A549 (cell line): ENCODE measurements at regions not wholly inside any gene's neighbourhood (a gene's known extent, or its start where the extent isn't known, plus 50 kb on each side); places are given as distances from the start of the nearest gene placed in this dataset.

ENCODE experiments used
- ATAC-seq, 2 experiments: fragments of 200-7000 bp in 1 of 2; fragments of >200 bp in 1 of 2; cut with Nextera tagmentation in 1 of 2; cut with Tn5 transposase in 1 of 2; 3 replicates each; pipeline versions ENCODE4 v1.8.0 to v1.9.1; 2018 to 2020; ENCODE audit warnings: mild to moderate bottlenecking in 1 of 2, moderate library complexity in 1 of 2
- CTCF ChIA-PET: fragments of 300-600 bp; sonication (Branson Sonifier 250); formaldehyde crosslinking; extraction: SDS; loops from one replicate; lab custom pipeline; 2021; ENCODE audit warnings: antibody characterized with exemption, inconsistent platforms; lab: Yijun Ruan, JAX
- POLR2A ChIA-PET: fragments of 350-600 bp; formaldehyde crosslinking; extraction: SDS; loops from one replicate; lab custom pipeline; 2021; ENCODE audit warnings: antibody characterized with exemption, inconsistent platforms; lab: Yijun Ruan, JAX
- DNase-seq, 2 experiments: peaks; one replicate each; pipeline versions ENCODE4 v3.0.0 to v3.0.0-alpha.2; 2011 to 2016; ENCODE audit warnings: low read depth in 1 of 2, low spot score in 1 of 2
- FAIRE-seq: peaks from 2 replicates; lab custom pipeline; 2011; peaks lifted over from hg19 to GRCh38; lab: Jason Lieb, UNC
- H3K27ac ChIP-seq, 2 experiments: fragments of >200 bp; sonication (Bioruptor Twin); formaldehyde crosslinking; 3 replicates each; pipeline ENCODE4 v1.5.1; 2016 to 2017
- H3K4me1 ChIP-seq: fragments of >200 bp; sonication (Bioruptor Twin); formaldehyde crosslinking; 3 replicates; pipeline ENCODE4 v1.6.1; 2016
- H3K4me2 ChIP-seq: fragments of >200 bp; sonication (Bioruptor Twin); formaldehyde crosslinking; 3 replicates; pipeline ENCODE4 v1.6.1; 2016
- H3K4me3 ChIP-seq: fragments of >200 bp; sonication (Bioruptor Twin); formaldehyde crosslinking; 3 replicates; pipeline ENCODE4 v1.5.1; 2016
- H3K9me3 ChIP-seq: fragments of >200 bp; sonication (Bioruptor Twin); formaldehyde crosslinking; 3 replicates; pipeline ENCODE4 v1.6.1; 2016
- CBX2 ChIP-seq: fragments of 200-600 bp; sonication (generic); IDR thresholded peaks from 2 replicates; pipeline ENCODE4 v1.6.1; 2016; ENCODE audit warnings: low read depth, mild to moderate bottlenecking, borderline replicate concordance
- CBX8 ChIP-seq: fragments of 200-600 bp; sonication (generic); IDR thresholded peaks from 2 replicates; pipeline ENCODE4 v1.6.1; 2016
- CHD2 ChIP-seq: fragments of 150-350 bp; IDR thresholded peaks from 2 replicates; pipeline ENCODE4 v1.6.1; 2014; ENCODE audit warnings: low read length; ENCODE audit not compliant: partially characterized antibody
- CHD4 ChIP-seq: fragments of 200-600 bp; sonication (generic); IDR thresholded peaks from 2 replicates; pipeline ENCODE4 v1.6.1; 2016; ENCODE audit warnings: antibody characterized with exemption, mild to moderate bottlenecking, borderline replicate concordance
- CTCF ChIP-seq: fragments of >200 bp; sonication (Bioruptor Twin); formaldehyde crosslinking; IDR thresholded peaks from 3 replicates; pipeline ENCODE4 v1.5.1; 2016
- FOXS1 ChIP-seq: fragments of 250-450 bp; sonication (Bioruptor Pico); IDR thresholded peaks from 2 replicates; pipeline ENCODE4 v1.5.0; 2020; ENCODE audit warnings: mild to moderate bottlenecking, moderate library complexity
- HES2 ChIP-seq: fragments of >200 bp; sonication (Bioruptor Twin); formaldehyde crosslinking; IDR thresholded peaks from 2 replicates; pipeline ENCODE4 v1.6.1; 2016
- HEYL ChIP-seq: fragments of 250-450 bp; sonication (Bioruptor Pico); IDR thresholded peaks from 2 replicates; pipeline ENCODE4 v1.8.0; 2021; ENCODE audit warnings: mild to moderate bottlenecking, moderate library complexity
- HMGXB4 ChIP-seq: fragments of 250-450 bp; sonication (Bioruptor Pico); IDR thresholded peaks from 2 replicates; pipeline ENCODE4 v1.5.0; 2021; ENCODE audit warnings: mild to moderate bottlenecking, moderate library complexity, borderline replicate concordance
- HOXA7 ChIP-seq: fragments of 250-450 bp; sonication (Bioruptor Pico); IDR thresholded peaks from 2 replicates; pipeline ENCODE4 v1.5.0; 2020; ENCODE audit warnings: mild to moderate bottlenecking, moderate library complexity
- HOXB13 ChIP-seq: fragments of 250-450 bp; sonication (Bioruptor Pico); IDR thresholded peaks from 2 replicates; pipeline ENCODE4 v1.5.0; 2020; ENCODE audit warnings: low read depth, mild to moderate bottlenecking, moderate library complexity
- RCOR1 ChIP-seq: fragments of 150-350 bp; IDR thresholded peaks from 2 replicates; pipeline ENCODE4 v1.6.1; 2014; ENCODE audit warnings: antibody characterized with exemption, low read length, low read depth
- RFX5 ChIP-seq: fragments of 450-650 bp; IDR thresholded peaks from 2 replicates; pipeline ENCODE4 v1.7.1; 2014; ENCODE audit warnings: antibody characterized with exemption, mild to moderate bottlenecking, moderate library complexity
- SMC3 ChIP-seq: fragments of >200 bp; sonication (Bioruptor Twin); formaldehyde crosslinking; IDR thresholded peaks from 3 replicates; pipeline ENCODE4 v1.6.1; 2018; ENCODE audit warnings: inconsistent platforms
- TFCP2L1 ChIP-seq: fragments of 250-450 bp; sonication (Bioruptor Pico); IDR thresholded peaks from 2 replicates; pipeline ENCODE4 v1.5.0; 2021; ENCODE audit warnings: mild to moderate bottlenecking
- ZC3H11A ChIP-seq: fragments of 450-650 bp; IDR thresholded peaks from 2 replicates; pipeline ENCODE4 v1.6.1; 2014; ENCODE audit warnings: antibody characterized with exemption, mild to moderate bottlenecking
- ZNF302 ChIP-seq: fragments of 250-450 bp; sonication (Bioruptor Pico); IDR thresholded peaks from 2 replicates; pipeline ENCODE4 v1.9.0; 2021; ENCODE audit warnings: inconsistent platforms, mild to moderate bottlenecking, moderate library complexity
- ZSCAN20 ChIP-seq: fragments of 250-450 bp; sonication (Bioruptor Pico); IDR thresholded peaks from 2 replicates; pipeline ENCODE4 v1.8.0; 2022; ENCODE audit warnings: mild to moderate bottlenecking, moderate library complexity
- WGBS: methylation state at CpG from one replicate; pipeline ENCODE4 v1.1.6; 2017; ENCODE audit errors: missing lambda C conversion rate; 5-methylcytosine and 5-hydroxymethylcytosine counted together
- TF ChIP-seq, protein P1 (sequence below): fragments of 450-650 bp; IDR thresholded peaks from 2 replicates; pipeline ENCODE4 v1.6.1; 2014; ENCODE audit warnings: antibody characterized with exemption
- TF ChIP-seq, protein P2 (sequence below): IDR thresholded peaks from 2 replicates; pipeline ENCODE4 v1.6.1; 2012
- TF ChIP-seq, protein P3 (sequence below): fragments of 150-350 bp; IDR thresholded peaks from 2 replicates; pipeline ENCODE4 v1.6.1; 2014; ENCODE audit warnings: low read depth, mild to moderate bottlenecking, low read length

GRCh38 chr18:55106906-55107305, 147.6 kb upstream of the CCDC68 start:
- no peak overlapping the region for H3K4me2 ChIP-seq
- ChIA-PET CTCF (no interaction called here), POLR2A (no interaction called here)
- no peak for ATAC-seq
- peaks cover 4% of the 10 kb centered on the region for H3K4me1 ChIP-seq
- no peak overlapping the region for H3K4me3 ChIP-seq
- DNase-seq: no peak
- H3K9me3 ChIP-seq: no peaks in the 10 kb centered on the region
- H3K27ac ChIP-seq: no peak overlapping the region
- no peak for FAIRE-seq
- TF ChIP-seq CHD2 (no peak), TFCP2L1 (no peak), HMGXB4 (CRISPR knock-in tag) (no peak), HES2 (no peak), ZNF302 (CRISPR knock-in tag) (no peak), ZC3H11A (no peak)
- TF ChIP-seq, protein P1, sequence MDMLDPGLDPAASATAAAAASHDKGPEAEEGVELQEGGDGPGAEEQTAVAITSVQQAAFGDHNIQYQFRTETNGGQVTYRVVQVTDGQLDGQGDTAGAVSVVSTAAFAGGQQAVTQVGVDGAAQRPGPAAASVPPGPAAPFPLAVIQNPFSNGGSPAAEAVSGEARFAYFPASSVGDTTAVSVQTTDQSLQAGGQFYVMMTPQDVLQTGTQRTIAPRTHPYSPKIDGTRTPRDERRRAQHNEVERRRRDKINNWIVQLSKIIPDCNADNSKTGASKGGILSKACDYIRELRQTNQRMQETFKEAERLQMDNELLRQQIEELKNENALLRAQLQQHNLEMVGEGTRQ: no peak
- TF ChIP-seq, all 56 proteins: peak for 0
- WGBS: 75% methylated on average over 3 of the region's 3 CpGs

GRCh38 chr18:55106466-55106865, 147.2 kb upstream of the CCDC68 start:
- no peak for ATAC-seq
- Histone ChIP-seq H3K4me1 (peaks cover 9% of the 10 kb centered on the region), H3K27ac (no peak overlapping the region), H3K4me3 (no peak overlapping the region), H3K4me2 (no peak overlapping the region), H3K9me3 (no peaks in the 10 kb centered on the region)
- CTCF ChIA-PET: no interaction called here
- FAIRE-seq: no peak
- POLR2A ChIA-PET: no interaction called here
- DNase-seq: no peak
- WGBS: 98% methylated on average over 2 of the region's 2 CpGs
- TF ChIP-seq CHD4: no peak
- no peak for TF ChIP-seq CBX8
- no peak for TF ChIP-seq RFX5
- TF ChIP-seq HOXB13 (CRISPR knock-in tag): no peak
- TF ChIP-seq, protein P2, sequence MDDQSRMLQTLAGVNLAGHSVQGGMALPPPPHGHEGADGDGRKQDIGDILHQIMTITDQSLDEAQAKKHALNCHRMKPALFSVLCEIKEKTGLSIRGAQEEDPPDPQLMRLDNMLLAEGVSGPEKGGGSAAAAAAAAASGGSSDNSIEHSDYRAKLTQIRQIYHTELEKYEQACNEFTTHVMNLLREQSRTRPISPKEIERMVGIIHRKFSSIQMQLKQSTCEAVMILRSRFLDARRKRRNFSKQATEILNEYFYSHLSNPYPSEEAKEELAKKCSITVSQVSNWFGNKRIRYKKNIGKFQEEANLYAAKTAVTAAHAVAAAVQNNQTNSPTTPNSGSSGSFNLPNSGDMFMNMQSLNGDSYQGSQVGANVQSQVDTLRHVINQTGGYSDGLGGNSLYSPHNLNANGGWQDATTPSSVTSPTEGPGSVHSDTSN: no peak
- no peak for TF ChIP-seq FOXS1 (CRISPR knock-in tag)
- TF ChIP-seq RCOR1: no peak
- TF ChIP-seq SMC3: no peak
- TF ChIP-seq HES2: no peak
- TF ChIP-seq CTCF: no peak
- TF ChIP-seq ZNF302 (CRISPR knock-in tag): no peak
- TF ChIP-seq CBX2: no peak

GRCh38 chr18:55105873-55106272, 146.6 kb upstream of the CCDC68 start:
- ChIA-PET POLR2A (no interaction called here), CTCF (no interaction called here)
- FAIRE-seq (no peak), DNase-seq (no peak), ATAC-seq (no peak)
- no peak overlapping the region for H3K27ac ChIP-seq
- no peak overlapping the region for H3K4me3 ChIP-seq
- no peak overlapping the region for H3K4me2 ChIP-seq
- peaks cover 11% of the 10 kb centered on the region for H3K4me1 ChIP-seq
- 61% methylated on average over 2 of the region's 2 CpGs for WGBS
- no peaks in the 10 kb centered on the region for H3K9me3 ChIP-seq
- TF ChIP-seq CTCF (no peak), HEYL (no peak), HOXA7 (CRISPR knock-in tag) (no peak), ZSCAN20 (CRISPR knock-in tag) (no peak)
- TF ChIP-seq, protein P3, sequence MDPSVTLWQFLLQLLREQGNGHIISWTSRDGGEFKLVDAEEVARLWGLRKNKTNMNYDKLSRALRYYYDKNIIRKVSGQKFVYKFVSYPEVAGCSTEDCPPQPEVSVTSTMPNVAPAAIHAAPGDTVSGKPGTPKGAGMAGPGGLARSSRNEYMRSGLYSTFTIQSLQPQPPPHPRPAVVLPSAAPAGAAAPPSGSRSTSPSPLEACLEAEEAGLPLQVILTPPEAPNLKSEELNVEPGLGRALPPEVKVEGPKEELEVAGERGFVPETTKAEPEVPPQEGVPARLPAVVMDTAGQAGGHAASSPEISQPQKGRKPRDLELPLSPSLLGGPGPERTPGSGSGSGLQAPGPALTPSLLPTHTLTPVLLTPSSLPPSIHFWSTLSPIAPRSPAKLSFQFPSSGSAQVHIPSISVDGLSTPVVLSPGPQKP: no peak
